SK-MEL-5 (cell line): ENCODE measurements at regions not wholly inside any gene's neighbourhood (a gene's known extent, or its start where the extent isn't known, plus 50 kb on each side); places are given as distances from the start of the nearest gene placed in this dataset.
A peak's percentile ranks its signal among the peaks of the same experiment; 100 is the strongest.

Source experiments
- DNase-seq: peaks from one replicate; pipeline ENCODE4 v3.0.0-alpha.2; 2016; ENCODE audit warnings: low read depth, low spot score
- in situ Hi-C: cut with HindIII; loops from 2 replicates; pipeline ENCODE4 v1.10.0; 2016; ENCODE audit warnings: low sequenced_read_pairs, high pct_unique_total_duplicates, low pct_unique_long_range_greater_than_20kb

- in situ Hi-C loops: no loop called here
- no peak for DNase-seq
Observed at GRCh38 chr7:106606120-106606519, 54.8 kb downstream of the CCDC71L start.

DNA sequence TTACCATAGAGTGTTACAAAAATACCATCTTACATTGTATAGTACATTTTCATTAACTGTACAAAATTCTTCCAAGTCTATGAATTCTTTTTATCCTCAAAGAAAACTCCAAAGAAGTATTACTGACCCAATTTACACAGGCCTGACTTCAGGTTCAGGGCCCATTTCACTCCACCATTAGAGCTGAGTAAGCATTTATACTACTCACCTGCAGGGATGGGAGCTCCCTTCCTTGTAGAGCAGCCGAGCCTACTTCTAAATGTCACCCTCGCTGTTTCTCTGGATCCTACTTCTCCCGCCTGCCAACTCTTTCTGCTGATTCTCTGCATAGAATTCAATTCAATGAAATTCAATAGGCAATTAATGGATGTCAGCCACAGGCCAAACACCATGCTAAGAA, 56.0 kb downstream of the CCDC71L start:
- DNase-seq: no peak
- in situ Hi-C loops: no loop called here

DNA sequence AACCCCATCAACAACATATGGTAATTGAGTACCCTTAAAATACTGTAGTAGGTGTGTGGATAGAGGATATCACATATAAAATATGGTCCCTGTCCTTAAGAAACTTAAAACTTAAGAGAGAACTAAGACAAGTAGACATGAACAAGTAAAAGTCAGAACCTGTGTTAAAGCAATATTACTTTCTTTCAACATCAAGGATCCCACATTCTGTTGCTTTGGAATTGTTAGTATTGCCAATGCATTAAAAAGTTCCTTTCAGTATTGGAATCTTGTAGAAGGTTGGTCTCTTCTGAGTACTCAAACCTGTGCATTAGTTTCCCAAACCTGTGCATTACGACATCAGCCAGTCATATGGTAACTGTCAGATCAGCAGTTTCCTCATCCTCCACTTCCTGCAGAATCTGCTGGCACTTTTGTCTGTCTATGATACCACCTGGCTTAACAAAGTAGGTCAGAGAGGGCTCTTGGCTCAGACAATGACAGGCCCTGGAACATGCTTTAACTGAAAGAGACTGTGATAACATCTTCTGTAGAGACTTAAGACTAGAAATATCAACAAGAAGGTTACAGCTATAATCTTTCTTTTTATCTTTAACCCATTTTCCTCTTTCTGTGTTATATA, 56.5 kb downstream of the CCDC71L start:
- no peak for DNase-seq
- in situ Hi-C loops: no loop called here

- in situ Hi-C loops: no loop called here
Observed at GRCh38 chr7:106603346-106603745, 57.6 kb downstream of the CCDC71L start.

DNA sequence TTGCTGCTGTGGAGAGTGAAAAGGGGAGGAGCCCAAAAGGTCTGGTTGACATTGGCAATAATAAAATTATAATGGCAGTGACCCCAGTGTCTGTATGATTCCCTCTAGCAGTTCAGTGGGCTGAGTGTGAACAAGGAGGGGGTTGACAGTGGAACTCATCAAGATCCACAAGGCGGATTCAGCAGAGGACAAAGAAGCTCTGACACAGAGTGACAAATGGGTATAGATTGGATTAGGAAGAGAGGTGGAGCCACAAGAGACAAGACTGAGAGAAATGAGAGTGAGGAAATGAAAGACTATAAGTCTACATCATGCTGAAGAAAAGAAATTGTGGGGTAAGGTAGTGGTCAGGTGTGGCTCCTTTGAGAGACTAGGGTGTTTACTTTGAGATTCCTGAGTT, 58.9 kb downstream of the CCDC71L start:
- DNase-seq: no peak
- in situ Hi-C loops: no loop called here

More at GRCh38 chr7:106603346-106603745, 57.6 kb downstream of the CCDC71L start:
- DNase-seq: no peak

DNA sequence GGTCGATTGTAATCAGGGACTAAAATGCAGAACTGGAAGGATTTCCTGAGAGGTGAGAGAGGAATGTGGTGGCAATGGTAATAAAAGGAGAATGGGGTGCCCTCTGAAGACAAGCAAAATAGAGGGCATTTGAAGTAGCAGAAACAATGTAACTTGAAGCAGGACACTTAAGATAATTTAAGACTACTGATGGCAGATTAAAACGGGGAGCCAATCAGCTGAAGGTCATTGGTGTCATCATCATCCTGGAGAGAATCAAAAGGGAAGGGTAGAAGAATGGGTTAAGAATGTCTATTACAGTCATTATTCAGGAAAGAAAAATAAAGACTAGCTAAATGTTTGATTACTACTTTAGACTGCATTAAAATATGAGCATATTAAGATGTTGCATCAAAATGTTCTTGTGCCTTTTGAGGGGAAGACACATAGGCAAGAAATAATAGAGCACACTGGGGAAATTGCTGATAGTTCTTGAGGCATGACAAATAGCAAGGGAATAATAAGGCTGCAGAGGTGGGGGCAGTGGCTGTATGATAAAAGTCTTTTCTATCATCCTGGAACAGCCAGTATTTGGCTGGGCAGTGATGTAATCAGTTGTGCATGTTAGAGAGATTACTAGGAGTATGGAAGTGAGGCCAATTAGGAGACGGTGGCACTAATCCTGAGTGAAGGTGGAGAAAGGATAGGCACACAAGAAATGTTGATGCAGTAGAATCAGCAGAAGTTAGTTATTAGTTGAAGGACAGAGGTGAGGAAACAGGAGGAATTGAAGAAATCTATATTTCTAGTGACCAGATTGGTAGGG, 60.2 kb downstream of the CCDC71L start:
- in situ Hi-C loops: no loop called here
- DNase-seq: no peak

GRCh38 chr7:106599343-106599698, 61.6 kb downstream of the CCDC71L start:
- in situ Hi-C loops: no loop called here
- no peak for DNase-seq

GRCh38 chr7:106598663-106599342, 62.2 kb downstream of the CCDC71L start:
- DNase-seq: peak; percentile 99
- in situ Hi-C loops: no loop called here

- in situ Hi-C loops: no loop called here
- no peak for DNase-seq
Observed at GRCh38 chr7:106597751-106598546, 63.0 kb downstream of the CCDC71L start.

GRCh38 chr7:106597014-106597413, 63.9 kb downstream of the CCDC71L start:
- in situ Hi-C loops: no loop called here
- no peak for DNase-seq

DNA sequence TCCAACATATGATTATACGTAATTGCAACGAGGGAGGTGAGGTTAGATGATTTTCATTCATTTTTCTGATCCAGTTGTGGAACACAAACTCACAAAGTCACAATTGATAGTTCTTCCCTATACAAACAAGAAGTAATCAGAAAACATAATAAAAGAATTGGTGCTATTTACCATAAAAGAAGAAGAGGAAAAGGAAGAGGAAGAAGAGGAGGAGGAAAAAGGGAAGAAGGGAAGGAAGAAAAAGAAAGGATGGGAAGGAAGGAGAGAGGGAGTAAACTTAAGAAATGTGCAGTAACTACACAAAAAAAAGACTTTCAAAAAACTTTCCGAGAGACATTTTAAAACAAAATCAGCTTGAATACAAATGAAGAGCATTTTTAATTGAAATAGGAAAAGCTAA, 65.0 kb downstream of the CCDC71L start:
- no peak for DNase-seq
- in situ Hi-C loops: no loop called here

DNA sequence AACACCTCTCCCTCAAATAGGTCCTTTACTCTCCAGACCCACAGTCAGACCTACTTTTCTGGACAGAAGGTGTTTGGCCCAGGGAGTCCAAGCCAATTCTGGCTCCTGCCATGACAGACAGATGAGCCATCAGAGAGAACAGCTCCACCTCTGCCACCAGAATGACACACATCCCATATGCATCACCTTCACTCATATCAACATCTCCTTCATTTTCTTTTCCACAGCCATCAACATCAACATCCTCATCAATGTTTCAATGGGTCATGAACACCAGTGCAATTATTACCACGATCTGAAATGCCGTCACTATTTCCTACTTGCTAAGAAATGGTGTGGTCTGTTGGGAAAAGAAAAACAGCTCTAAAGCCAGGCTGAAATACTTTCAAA, 67.9 kb downstream of the CCDC71L start:
- no peak for DNase-seq
- in situ Hi-C loops: no loop called here

- in situ Hi-C loops: no loop called here
- DNase-seq: no peak
Observed at GRCh38 chr7:106592282-106593027, 68.5 kb downstream of the CCDC71L start.

GRCh38 chr7:106591146-106591545, 69.8 kb downstream of the CCDC71L start:
- in situ Hi-C loops: no loop called here
- no peak for DNase-seq

DNA sequence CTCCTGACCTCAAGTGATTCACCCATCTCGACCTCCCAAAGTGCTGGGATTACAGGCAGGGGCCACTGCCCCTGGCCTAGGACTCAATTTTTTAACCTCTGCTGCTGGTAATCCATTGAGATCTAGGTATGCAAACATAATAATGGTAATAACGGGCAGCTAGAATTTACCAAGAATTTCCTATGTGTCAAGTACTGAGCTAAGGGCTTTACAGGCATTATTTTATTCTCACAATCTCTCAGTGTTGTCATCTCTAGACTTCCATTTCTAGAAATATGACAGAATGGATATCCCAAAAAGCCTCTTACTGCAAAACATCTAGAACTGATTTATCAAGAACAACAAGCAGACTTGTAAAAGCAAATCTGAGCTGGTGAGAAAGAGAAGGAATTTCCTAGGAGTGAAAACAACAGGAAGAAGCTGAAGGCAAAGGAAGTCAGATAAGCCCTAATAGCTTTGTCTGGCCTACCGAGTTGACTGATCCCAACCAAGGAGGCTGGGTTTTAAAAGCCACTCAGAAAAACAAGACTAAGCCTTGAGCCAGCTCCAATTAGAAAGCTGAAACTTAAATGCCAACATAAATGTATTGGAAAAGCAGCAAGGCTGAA, 70.6 kb downstream of the CCDC71L start:
- in situ Hi-C loops: no loop called here
- no peak for DNase-seq

GRCh38 chr7:106589198-106589879, 71.6 kb downstream of the CCDC71L start:
- in situ Hi-C loops: no loop called here
- no peak for DNase-seq
